CD4-positive, alpha-beta T cell (primary cell): ENCODE measurements at regions not wholly inside any gene's neighbourhood (a gene's known extent, or its start where the extent isn't known, plus 50 kb on each side); places are given as distances from the start of the nearest gene placed in this dataset.

ENCODE experiments used
- ATAC-seq: fragments of 200-7000 bp; cut with Tn5 transposase; one replicate; pipeline ENCODE4 v1.10.0; 2022; ENCODE audit warnings: mild to moderate bottlenecking; ENCODE audit not compliant: poor library complexity
- CTCF ChIA-PET: fragments of 350-600 bp; sonication (Branson Sonifier 250); formaldehyde crosslinking; loops from one replicate; lab custom pipeline; 2021; ENCODE audit warnings: antibody characterized with exemption, inconsistent platforms; lab: Charles Lee
- POLR2A ChIA-PET: fragments of 350-600 bp; sonication (Branson Sonifier 250); formaldehyde crosslinking; loops from one replicate; lab custom pipeline; 2021; ENCODE audit warnings: antibody characterized with exemption, inconsistent platforms; lab: Charles Lee
- DNase-seq, 14 experiments: peaks; one replicate each; pipeline ENCODE4 v3.0.0-alpha.2; 2013 to 2020; ENCODE audit warnings: mixed read lengths in 2 of 14
- H3K27ac ChIP-seq, 2 donors: one replicate each; pipeline versions ENCODE4 v1.5.1 to v1.7.0; 2013; ENCODE audit warnings: low read length in 2 of 2, low read depth in 1 of 2, mild to moderate bottlenecking in 1 of 2
- H3K27me3 ChIP-seq, 2 experiments: 1 replicate in 1 of 2; 2 replicates in 1 of 2; pipeline versions ENCODE4 v1.6.1 to v1.7.0; 2013; ENCODE audit warnings: low read length in 2 of 2, control low read depth in 1 of 2, mild to moderate bottlenecking in 1 of 2, moderate library complexity in 1 of 2; ENCODE audit not compliant: insufficient read depth in 2 of 2, control insufficient read depth in 1 of 2
- H3K36me3 ChIP-seq: one replicate; pipeline ENCODE4 v1.6.1; 2013; ENCODE audit warnings: low read length, control low read depth; ENCODE audit not compliant: insufficient read depth
- H3K4me1 ChIP-seq: one replicate; pipeline ENCODE4 v1.6.1; 2013; ENCODE audit warnings: low read length, control low read depth; ENCODE audit not compliant: insufficient read depth
- H3K4me3 ChIP-seq: one replicate; pipeline ENCODE4 v1.5.1; 2013; ENCODE audit warnings: mild to moderate bottlenecking, low read length, moderate library complexity
- H3K9me3 ChIP-seq, 2 experiments: 1 replicate in 1 of 2; 2 replicates in 1 of 2; pipeline versions ENCODE4 v1.6.1 to v1.7.0; 2013; ENCODE audit warnings: low read length in 2 of 2, mild to moderate bottlenecking in 2 of 2, control low read depth in 1 of 2, moderate library complexity in 1 of 2; ENCODE audit not compliant: control insufficient read depth in 1 of 2, insufficient read depth in 1 of 2
- H3K27ac Mint-ChIP-seq: one replicate; pipeline ENCODE4 v1.8.0; 2020; ENCODE audit warnings: mixed read lengths
- H3K27me3 Mint-ChIP-seq: one replicate; pipeline ENCODE4 v1.8.0; 2021; ENCODE audit warnings: mixed read lengths
- H3K36me3 Mint-ChIP-seq: one replicate; pipeline ENCODE4 v1.8.0; 2021; ENCODE audit warnings: low read depth, mixed read lengths
- H3K4me1 Mint-ChIP-seq: one replicate; pipeline ENCODE4 v1.8.0; 2021; ENCODE audit warnings: low read depth, mixed read lengths
- H3K4me3 Mint-ChIP-seq: one replicate; pipeline ENCODE4 v1.8.0; 2020; ENCODE audit warnings: mild to moderate bottlenecking, mixed read lengths
- H3K9me3 Mint-ChIP-seq: one replicate; pipeline ENCODE4 v1.8.0; 2020; ENCODE audit warnings: mixed read lengths
- CTCF ChIP-seq: fragments of 200-600 bp; IDR thresholded peaks from one replicate; pipeline ENCODE4 v1.8.0; 2022; ENCODE audit warnings: antibody characterized with exemption, mild to moderate bottlenecking
- intact Hi-C, 2 experiments: fragments of 100-400 bp; cut with DNase I in 1 of 2; cut with micrococcal nuclease in 1 of 2; formaldehyde crosslinking; loops; one replicate each; pipeline versions ENCODE4 v1.15.1 to v1.9.0; 2023 to 2025; cut with DNase I, micrococcal nuclease

GRCh38 chr5:89117124-89117644 lies 234.2 kb upstream of the MEF2C start:
- Mint-ChIP-seq H3K27me3 (no peaks in the 10 kb centered on the region), H3K4me1 (no peaks in the 10 kb centered on the region), H3K9me3 (no peaks in the 10 kb centered on the region), H3K4me3 (no peak overlapping the region), H3K36me3 (no peaks in the 10 kb centered on the region), H3K27ac (no peak overlapping the region)
- no peaks in the 10 kb centered on the region for H3K4me1 ChIP-seq
- H3K36me3 ChIP-seq: no peaks in the 10 kb centered on the region
- DNase-seq (no peak), ATAC-seq (no peak)
- no peak overlapping the region for H3K4me3 ChIP-seq
- ChIA-PET POLR2A (no interaction called here), CTCF (no interaction called here)
- no peaks in the 10 kb centered on the region for H3K27me3 ChIP-seq
- no peak for TF ChIP-seq CTCF
- no peak overlapping the region for H3K27ac ChIP-seq
- H3K9me3 ChIP-seq: no peaks in the 10 kb centered on the region
- intact Hi-C loops: no loop called here

GRCh38 chr5:89110916-89111646 lies 228.1 kb upstream of the MEF2C start:
- CTCF ChIA-PET: no interaction called here
- no peaks in the 10 kb centered on the region for H3K9me3 Mint-ChIP-seq

GRCh38 chr5:89106480-89106879 lies 223.5 kb upstream of the MEF2C start:
- H3K27ac ChIP-seq: no peak overlapping the region
- no peaks in the 10 kb centered on the region for H3K9me3 Mint-ChIP-seq
- DNase-seq (peak in 1 of 14 experiments; percentile 2), ATAC-seq (no peak)
- H3K4me3 Mint-ChIP-seq: no peak overlapping the region
- intact Hi-C loops: no loop called here
- H3K36me3 Mint-ChIP-seq: no peaks in the 10 kb centered on the region
- H3K27me3 ChIP-seq: no peaks in the 10 kb centered on the region
- ChIA-PET POLR2A (no interaction called here), CTCF (no interaction called here)
- no peaks in the 10 kb centered on the region for H3K27me3 Mint-ChIP-seq
- no peak overlapping the region for H3K27ac Mint-ChIP-seq
- H3K4me1 Mint-ChIP-seq: no peaks in the 10 kb centered on the region
- TF ChIP-seq CTCF: no peak
- no peaks in the 10 kb centered on the region for H3K36me3 ChIP-seq
- no peaks in the 10 kb centered on the region for H3K9me3 ChIP-seq
- H3K4me3 ChIP-seq: no peak overlapping the region
- H3K4me1 ChIP-seq: no peaks in the 10 kb centered on the region

More at GRCh38 chr5:89110916-89111646, 228.1 kb upstream of the MEF2C start:
- no peak overlapping the region for H3K4me3 ChIP-seq
- no peak overlapping the region for H3K27ac ChIP-seq
- DNase-seq (no peak), ATAC-seq (no peak)
- Mint-ChIP-seq H3K4me1 (no peaks in the 10 kb centered on the region), H3K27ac (no peak overlapping the region), H3K36me3 (no peaks in the 10 kb centered on the region), H3K27me3 (no peaks in the 10 kb centered on the region), H3K4me3 (no peak overlapping the region)
- H3K4me1 ChIP-seq: no peaks in the 10 kb centered on the region
- TF ChIP-seq CTCF: no peak
- H3K9me3 ChIP-seq: no peaks in the 10 kb centered on the region
- no peaks in the 10 kb centered on the region for H3K27me3 ChIP-seq
- intact Hi-C loops: no loop called here
- POLR2A ChIA-PET: no interaction called here
- no peaks in the 10 kb centered on the region for H3K36me3 ChIP-seq
